Neural progenitor cell (in vitro differentiated cells): ENCODE measurements at regions not wholly inside any gene's neighbourhood (a gene's known extent, or its start where the extent isn't known, plus 50 kb on each side); places are given as distances from the start of the nearest gene placed in this dataset.

ENCODE experiments used
- DNase-seq: peaks from one replicate; pipeline ENCODE4 v3.0.0-alpha.2; 2016; ENCODE audit warnings: low spot score
- H2AFZ ChIP-seq: fragments of 200-600 bp; sonication (generic); replicated peaks from 2 replicates; pipeline ENCODE4 v1.6.1; 2016; ENCODE audit warnings: antibody characterized with exemption
- H3F3A ChIP-seq: fragments of 200-600 bp; sonication (generic); 2 replicates; pipeline ENCODE4 v1.6.1; 2016; ENCODE audit warnings: antibody characterized with exemption, low read depth
- H3K27ac ChIP-seq: fragments of 200-600 bp; sonication (generic); 2 replicates; pipeline ENCODE4 v1.5.1; 2016; ENCODE audit warnings: mild to moderate bottlenecking
- H3K27me3 ChIP-seq: fragments of 200-600 bp; sonication (generic); 2 replicates; pipeline ENCODE4 v1.6.1; 2016; ENCODE audit warnings: mild to moderate bottlenecking, moderate library complexity
- H3K36me3 ChIP-seq: fragments of 200-600 bp; sonication (generic); 2 replicates; pipeline ENCODE4 v1.5.1; 2016
- H3K4me1 ChIP-seq: fragments of 200-600 bp; sonication (generic); 2 replicates; pipeline ENCODE4 v1.6.1; 2016; ENCODE audit warnings: mixed run types
- H3K4me2 ChIP-seq: fragments of 200-600 bp; sonication (generic); 2 replicates; pipeline ENCODE4 v1.6.1; 2016
- H3K4me3 ChIP-seq: fragments of 200-600 bp; sonication (generic); 2 replicates; pipeline ENCODE4 v1.5.1; 2016
- H3K79me2 ChIP-seq: fragments of 200-600 bp; sonication (generic); 2 replicates; pipeline ENCODE4 v1.6.1; 2016; ENCODE audit warnings: low read depth
- H3K9ac ChIP-seq: fragments of 200-600 bp; sonication (generic); 2 replicates; pipeline ENCODE4 v1.6.1; 2016
- H3K9me3 ChIP-seq: fragments of 200-600 bp; sonication (generic); 2 replicates; pipeline ENCODE4 v1.5.1; 2016; ENCODE audit warnings: low read depth
- H4K20me1 ChIP-seq: fragments of 200-600 bp; sonication (generic); 2 replicates; pipeline ENCODE4 v1.6.1; 2016; ENCODE audit warnings: low read depth
- H3K27ac Mint-ChIP-seq: 3 replicates; pipeline ENCODE4 v1.8.0; 2021; ENCODE audit warnings: mixed read lengths
- H3K27me3 Mint-ChIP-seq: 2 replicates; pipeline ENCODE4 v1.8.0; 2022; ENCODE audit warnings: low read depth, mild to moderate bottlenecking, inconsistent platforms, moderate library complexity, mixed read lengths; ENCODE audit not compliant: insufficient read depth
- H3K36me3 Mint-ChIP-seq: 3 replicates; pipeline ENCODE4 v1.8.0; 2021; ENCODE audit warnings: mixed read lengths
- H3K4me1 Mint-ChIP-seq: 3 replicates; pipeline ENCODE4 v1.8.0; 2021; ENCODE audit warnings: mixed read lengths
- H3K4me3 Mint-ChIP-seq: 3 replicates; pipeline ENCODE4 v1.8.0; 2021; ENCODE audit warnings: mild to moderate bottlenecking, moderate library complexity, mixed read lengths
- H3K9me3 Mint-ChIP-seq: 3 replicates; pipeline ENCODE4 v1.8.0; 2020; ENCODE audit warnings: mixed read lengths
- EZH2 ChIP-seq: fragments of 200-600 bp; sonication (generic); IDR thresholded peaks from 2 replicates; pipeline ENCODE4 v1.6.1; 2017; ENCODE audit warnings: antibody characterized with exemption, mild to moderate bottlenecking, moderate library complexity
- EZH2phosphoT487 ChIP-seq: fragments of 200-600 bp; sonication (generic); IDR thresholded peaks from 2 replicates; pipeline ENCODE4 v1.6.1; 2017; ENCODE audit warnings: antibody characterized with exemption
- TF ChIP-seq, protein P1 (sequence below): fragments of 200-600 bp; sonication (generic); IDR thresholded peaks from 2 replicates; pipeline ENCODE4 v1.5.1; 2017; ENCODE audit warnings: antibody characterized with exemption, mild to moderate bottlenecking

DNA sequence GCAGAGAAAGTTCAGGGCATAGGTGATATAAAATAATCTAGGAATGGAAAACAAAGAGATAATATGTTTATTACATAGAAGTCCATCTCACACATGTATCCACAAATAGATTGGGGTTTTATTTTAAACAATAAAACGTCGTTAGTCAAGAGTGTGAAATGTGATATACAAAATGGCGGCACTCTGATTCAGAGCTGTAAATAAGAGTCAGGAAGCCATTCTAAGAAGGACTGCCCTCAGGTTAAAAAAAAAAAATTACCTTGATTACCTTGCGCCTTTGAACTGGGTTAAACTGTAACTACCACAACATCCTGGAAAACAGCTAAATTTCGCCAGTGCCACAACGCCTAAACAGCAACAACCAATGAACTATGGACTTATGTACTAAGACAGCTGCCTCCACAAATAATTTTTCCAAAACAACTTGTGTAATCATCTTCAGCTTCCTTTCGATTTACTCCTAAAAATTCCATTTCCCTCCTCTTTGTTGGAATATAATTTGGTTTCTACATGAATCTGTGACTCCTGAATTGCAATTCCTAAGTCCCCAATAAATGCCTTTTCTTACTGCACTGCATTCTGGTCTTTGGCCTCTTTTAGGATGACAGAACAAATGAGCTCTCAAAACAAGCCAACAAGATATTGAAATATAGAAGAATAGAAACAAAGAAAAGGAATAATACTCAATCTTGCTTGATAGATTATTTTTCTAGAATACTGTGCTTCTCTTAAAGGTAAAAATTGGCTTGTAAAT is 1019.5 kb upstream of the MAP3K7 start:
- H3K4me1 Mint-ChIP-seq, result peaks cover 12% of the 10 kb centered on the region
- H3K27me3 Mint-ChIP-seq, result peaks cover 2% of the 10 kb centered on the region
- Histone ChIP-seq H3K9ac (no peak overlapping the region), H3K4me3 (no peak overlapping the region), H3K4me2 (no peak overlapping the region), H4K20me1 (no peaks in the 10 kb centered on the region), H3K79me2 (no peaks in the 10 kb centered on the region), H3K4me1 (peaks cover 10% of the 10 kb centered on the region), H3F3A (peaks cover 7% of the 10 kb centered on the region), H3K36me3 (no peaks in the 10 kb centered on the region), H3K9me3 (no peaks in the 10 kb centered on the region), H3K27ac (no peak overlapping the region), H2AFZ (peak overlapping the region; percentile 9), H3K27me3 (no peaks in the 10 kb centered on the region)
- H3K9me3 Mint-ChIP-seq, result peaks cover 15% of the 10 kb centered on the region
- no peaks in the 10 kb centered on the region for H3K36me3 Mint-ChIP-seq
- DNase-seq, result no peak
- H3K4me3 Mint-ChIP-seq, result no peak overlapping the region
- TF ChIP-seq EZH2phosphoT487 (no peak), EZH2 (no peak)
- TF ChIP-seq, protein P1, sequence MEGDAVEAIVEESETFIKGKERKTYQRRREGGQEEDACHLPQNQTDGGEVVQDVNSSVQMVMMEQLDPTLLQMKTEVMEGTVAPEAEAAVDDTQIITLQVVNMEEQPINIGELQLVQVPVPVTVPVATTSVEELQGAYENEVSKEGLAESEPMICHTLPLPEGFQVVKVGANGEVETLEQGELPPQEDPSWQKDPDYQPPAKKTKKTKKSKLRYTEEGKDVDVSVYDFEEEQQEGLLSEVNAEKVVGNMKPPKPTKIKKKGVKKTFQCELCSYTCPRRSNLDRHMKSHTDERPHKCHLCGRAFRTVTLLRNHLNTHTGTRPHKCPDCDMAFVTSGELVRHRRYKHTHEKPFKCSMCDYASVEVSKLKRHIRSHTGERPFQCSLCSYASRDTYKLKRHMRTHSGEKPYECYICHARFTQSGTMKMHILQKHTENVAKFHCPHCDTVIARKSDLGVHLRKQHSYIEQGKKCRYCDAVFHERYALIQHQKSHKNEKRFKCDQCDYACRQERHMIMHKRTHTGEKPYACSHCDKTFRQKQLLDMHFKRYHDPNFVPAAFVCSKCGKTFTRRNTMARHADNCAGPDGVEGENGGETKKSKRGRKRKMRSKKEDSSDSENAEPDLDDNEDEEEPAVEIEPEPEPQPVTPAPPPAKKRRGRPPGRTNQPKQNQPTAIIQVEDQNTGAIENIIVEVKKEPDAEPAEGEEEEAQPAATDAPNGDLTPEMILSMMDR, result no peak
- H3K27ac Mint-ChIP-seq, result no peak overlapping the region

DNA sequence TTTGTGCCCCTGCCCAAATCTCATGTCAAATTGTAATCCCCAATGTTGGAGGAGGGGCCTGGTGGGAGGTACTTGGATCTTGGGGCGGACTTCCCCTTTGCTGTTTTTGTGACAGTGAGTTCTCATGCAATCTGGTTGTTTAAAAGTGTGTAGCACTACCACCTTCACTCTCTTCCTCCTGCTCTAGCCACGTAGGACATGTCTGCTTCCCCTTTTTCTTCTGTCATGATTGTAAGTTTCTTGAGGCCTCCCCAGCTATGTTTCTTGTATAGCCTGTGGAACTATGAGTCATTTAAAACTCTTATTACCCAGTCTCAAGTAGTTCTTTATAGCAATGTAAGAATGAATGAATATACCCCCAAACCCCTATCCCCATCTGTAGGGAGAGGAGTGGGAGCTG is 1013.7 kb upstream of the MAP3K7 start:
- H3K4me3 Mint-ChIP-seq, result no peak overlapping the region
- Histone ChIP-seq H3K79me2 (no peaks in the 10 kb centered on the region), H3K4me2 (no peak overlapping the region), H3K4me1 (no peaks in the 10 kb centered on the region), H3K27ac (no peak overlapping the region), H3K4me3 (no peak overlapping the region), H3K27me3 (no peaks in the 10 kb centered on the region), H3K36me3 (no peaks in the 10 kb centered on the region), H3K9ac (no peak overlapping the region), H4K20me1 (no peaks in the 10 kb centered on the region), H2AFZ (peak overlapping the region; percentile 52), H3K9me3 (no peaks in the 10 kb centered on the region), H3F3A (no peaks in the 10 kb centered on the region)
- peaks cover 9% of the 10 kb centered on the region for H3K9me3 Mint-ChIP-seq
- DNase-seq, result no peak
- H3K4me1 Mint-ChIP-seq, result peaks cover 6% of the 10 kb centered on the region
- peak overlapping the region; percentile 44 for H3K27ac Mint-ChIP-seq
- H3K27me3 Mint-ChIP-seq, result peaks cover 7% of the 10 kb centered on the region
- H3K36me3 Mint-ChIP-seq, result no peaks in the 10 kb centered on the region
- no peak for TF ChIP-seq EZH2
- TF ChIP-seq, protein P1, result no peak
- no peak for TF ChIP-seq EZH2phosphoT487

DNA sequence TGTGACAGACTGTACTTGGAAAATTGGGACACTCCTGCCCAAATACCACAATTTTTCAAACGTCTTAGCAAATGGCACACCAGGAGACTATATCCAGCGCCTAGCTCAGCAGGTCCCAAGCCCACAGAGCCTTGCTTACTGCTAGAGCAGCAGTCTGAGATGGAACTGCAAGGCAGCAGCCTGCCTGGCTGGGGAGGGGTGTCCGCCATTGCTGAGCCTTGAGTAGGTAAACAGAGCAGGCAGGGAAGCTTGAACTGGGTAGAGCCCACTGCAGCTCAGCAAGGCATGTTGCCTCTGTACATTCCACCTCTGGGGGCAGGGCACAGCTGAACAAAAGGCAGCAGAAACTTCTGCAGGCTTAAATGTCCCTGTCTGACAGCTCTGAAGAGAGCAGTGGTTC is 1003.3 kb upstream of the MAP3K7 start:
- no peaks in the 10 kb centered on the region for H3F3A ChIP-seq
- no peak overlapping the region for H3K4me2 ChIP-seq
- H3K79me2 ChIP-seq, result no peaks in the 10 kb centered on the region
- Mint-ChIP-seq H3K9me3 (peaks cover 22% of the 10 kb centered on the region), H3K27ac (no peak overlapping the region), H3K27me3 (peaks cover 10% of the 10 kb centered on the region), H3K4me3 (no peak overlapping the region), H3K4me1 (no peaks in the 10 kb centered on the region), H3K36me3 (no peaks in the 10 kb centered on the region)
- TF ChIP-seq EZH2phosphoT487 (no peak), EZH2 (no peak)
- TF ChIP-seq, protein P1, result no peak
- H3K4me3 ChIP-seq, result no peak overlapping the region
- H3K9me3 ChIP-seq, result no peaks in the 10 kb centered on the region
- H3K27ac ChIP-seq, result no peak overlapping the region
- H2AFZ ChIP-seq, result peak overlapping the region; percentile 80
- no peaks in the 10 kb centered on the region for H3K27me3 ChIP-seq
- no peaks in the 10 kb centered on the region for H3K36me3 ChIP-seq
- H3K9ac ChIP-seq, result no peak overlapping the region
- no peaks in the 10 kb centered on the region for H3K4me1 ChIP-seq
- peak; percentile 9 for DNase-seq
- H4K20me1 ChIP-seq, result no peaks in the 10 kb centered on the region
